ENCODE measurements at regions not wholly inside any gene's neighbourhood (a gene's known extent, or its start where the extent isn't known, plus 50 kb on each side); places are given as distances from the start of the nearest gene placed in this dataset.

- Histone ChIP-seq H3K9ac (ENCODE audit: low read length) (no peak overlapping the region), H3K9me3 (ENCODE audit: insufficient read depth, low read depth, low read length) (no peaks in the 10 kb centered on the region), H3K36me3 (ENCODE audit: insufficient read depth, low read length) (no peaks in the 10 kb centered on the region), H3K27me3 (ENCODE audit: insufficient read depth, low read length) (no peaks in the 10 kb centered on the region), H4K20me1 (ENCODE audit: insufficient read depth, low read length) (no peaks in the 10 kb centered on the region), H3K4me3 (ENCODE audit: insufficient read depth, low read depth, low read length) (no peak overlapping the region), H3K79me2 (ENCODE audit: insufficient read depth, low read length) (no peaks in the 10 kb centered on the region), H3K4me1 (ENCODE audit: insufficient read depth, low read length) (no peaks in the 10 kb centered on the region), H2AFZ (ENCODE audit: low read depth, low read length) (no peak overlapping the region), H3K27ac (ENCODE audit: low read depth, low read length) (no peak overlapping the region), H3K4me2 (ENCODE audit: low read length) (no peak overlapping the region)
- Mint-ChIP-seq H3K36me3 (ENCODE audit: low read depth, unreplicated experiment) (no peaks in the 10 kb centered on the region), H3K9me3 (ENCODE audit: unreplicated experiment) (no peaks in the 10 kb centered on the region), H3K4me1 (ENCODE audit: low read depth, unreplicated experiment) (no peaks in the 10 kb centered on the region), H3K4me3 (ENCODE audit: unreplicated experiment) (no peak overlapping the region), H3K27ac (ENCODE audit: unreplicated experiment) (no peak overlapping the region), H3K27me3 (ENCODE audit: low read depth, unreplicated experiment) (peaks cover 6% of the 10 kb centered on the region)
- FAIRE-seq: no peak
- TF ChIP-seq EZH2 (IDR thresholded peaks at IDR 0.05; ENCODE audit: insufficient read depth, low read length) (no peak), CTCF (IDR thresholded peaks at IDR 0.05; ENCODE audit: insufficient read depth, low read depth, low read length) (no peak)
- no peak for DNase-seq (ENCODE audit: low read depth)
These were observed 146.8 kb downstream of the CYP26A1 start for GRCh38 chr10:93220296-93221170.

- Histone ChIP-seq H4K20me1 (ENCODE audit: insufficient read depth, low read length) (no peaks in the 10 kb centered on the region), H3K79me2 (ENCODE audit: insufficient read depth, low read length) (no peaks in the 10 kb centered on the region), H3K9ac (ENCODE audit: low read length) (no peak overlapping the region), H3K9me3 (ENCODE audit: insufficient read depth, low read depth, low read length) (no peaks in the 10 kb centered on the region), H3K4me1 (ENCODE audit: insufficient read depth, low read length) (no peaks in the 10 kb centered on the region), H3K27ac (ENCODE audit: low read depth, low read length) (no peak overlapping the region), H3K27me3 (ENCODE audit: insufficient read depth, low read length) (no peaks in the 10 kb centered on the region), H3K4me2 (ENCODE audit: low read length) (no peak overlapping the region), H2AFZ (ENCODE audit: low read depth, low read length) (no peak overlapping the region), H3K36me3 (ENCODE audit: insufficient read depth, low read length) (no peaks in the 10 kb centered on the region), H3K4me3 (ENCODE audit: insufficient read depth, low read depth, low read length) (no peak overlapping the region)
- Mint-ChIP-seq H3K27ac (ENCODE audit: unreplicated experiment) (no peak overlapping the region), H3K36me3 (ENCODE audit: low read depth, unreplicated experiment) (no peaks in the 10 kb centered on the region), H3K4me1 (ENCODE audit: low read depth, unreplicated experiment) (no peaks in the 10 kb centered on the region), H3K27me3 (ENCODE audit: low read depth, unreplicated experiment) (peaks cover 6% of the 10 kb centered on the region), H3K9me3 (ENCODE audit: unreplicated experiment) (no peaks in the 10 kb centered on the region), H3K4me3 (ENCODE audit: unreplicated experiment) (no peak overlapping the region)
- DNase-seq (ENCODE audit: low read depth): no peak
- FAIRE-seq: no peak
- TF ChIP-seq CTCF (IDR thresholded peaks at IDR 0.05; ENCODE audit: insufficient read depth, low read depth, low read length): no peak
- TF ChIP-seq EZH2 (IDR thresholded peaks at IDR 0.05; ENCODE audit: insufficient read depth, low read length): no peak
These were observed 147.4 kb downstream of the CYP26A1 start for GRCh38 chr10:93221171-93221496.

- no peaks in the 10 kb centered on the region for H3K79me2 ChIP-seq (ENCODE audit: insufficient read depth, low read length)
- no peak overlapping the region for H3K4me3 ChIP-seq (ENCODE audit: insufficient read depth, low read depth, low read length)
- H3K27me3 Mint-ChIP-seq (ENCODE audit: low read depth, unreplicated experiment): peaks cover 6% of the 10 kb centered on the region
- no peaks in the 10 kb centered on the region for H3K36me3 ChIP-seq (ENCODE audit: insufficient read depth, low read length)
- H3K27me3 ChIP-seq (ENCODE audit: insufficient read depth, low read length): no peaks in the 10 kb centered on the region
- H3K36me3 Mint-ChIP-seq (ENCODE audit: low read depth, unreplicated experiment): no peaks in the 10 kb centered on the region
- H3K27ac ChIP-seq (ENCODE audit: low read depth, low read length): no peak overlapping the region
- DNase-seq (ENCODE audit: low read depth) (no peak), FAIRE-seq (no peak)
- no peaks in the 10 kb centered on the region for H3K9me3 Mint-ChIP-seq (ENCODE audit: unreplicated experiment)
- H3K4me3 Mint-ChIP-seq (ENCODE audit: unreplicated experiment): no peak overlapping the region
- H3K4me1 Mint-ChIP-seq (ENCODE audit: low read depth, unreplicated experiment): no peaks in the 10 kb centered on the region
- no peaks in the 10 kb centered on the region for H3K9me3 ChIP-seq (ENCODE audit: insufficient read depth, low read depth, low read length)
- TF ChIP-seq EZH2 (IDR thresholded peaks at IDR 0.05; ENCODE audit: insufficient read depth, low read length) (no peak), CTCF (IDR thresholded peaks at IDR 0.05; ENCODE audit: insufficient read depth, low read depth, low read length) (no peak)
- no peaks in the 10 kb centered on the region for H4K20me1 ChIP-seq (ENCODE audit: insufficient read depth, low read length)
- H2AFZ ChIP-seq (ENCODE audit: low read depth, low read length): no peak overlapping the region
- no peak overlapping the region for H3K4me2 ChIP-seq (ENCODE audit: low read length)
- H3K27ac Mint-ChIP-seq (ENCODE audit: unreplicated experiment): no peak overlapping the region
- H3K4me1 ChIP-seq (ENCODE audit: insufficient read depth, low read length): no peaks in the 10 kb centered on the region
- H3K9ac ChIP-seq (ENCODE audit: low read length): no peak overlapping the region
These were observed 147.8 kb downstream of the CYP26A1 start for GRCh38 chr10:93221521-93221920.

Measured in astrocyte (in vitro differentiated cells and primary cell).